Astrocyte (in vitro differentiated cells and primary cell): ENCODE measurements at regions not wholly inside any gene's neighbourhood (a gene's known extent, or its start where the extent isn't known, plus 50 kb on each side); places are given as distances from the start of the nearest gene placed in this dataset.
"Not testable (repeated sequence)": the region's sequence is repeated elsewhere in the genome, so short reads cannot be mapped to it uniquely, and the experiment has no call there.

Experiments
- DNase-seq: peaks from one replicate; pipeline ENCODE4 v3.0.0-alpha.2; 2010; ENCODE audit warnings: low read depth
- FAIRE-seq: peaks from 2 replicates; lab custom pipeline; 2011; peaks lifted over from hg19 to GRCh38; lab: Jason Lieb, UNC
- H2AFZ ChIP-seq: 2 replicates; pipeline ENCODE4 v1.6.0; 2012; ENCODE audit warnings: low read depth, low read length, inconsistent platforms
- H3K27ac ChIP-seq: 2 replicates; pipeline ENCODE4 v1.5.1; 2011; ENCODE audit warnings: low read depth, low read length, inconsistent platforms
- H3K27me3 ChIP-seq: 2 replicates; pipeline ENCODE4 v1.6.0; 2011; ENCODE audit warnings: low read length, inconsistent platforms; ENCODE audit not compliant: insufficient read depth
- H3K36me3 ChIP-seq: 2 replicates; pipeline ENCODE4 v1.5.1; 2011; ENCODE audit warnings: low read length, inconsistent platforms; ENCODE audit not compliant: insufficient read depth
- H3K4me1 ChIP-seq: 2 replicates; pipeline ENCODE4 v1.5.1; 2011; ENCODE audit warnings: low read length, inconsistent platforms; ENCODE audit not compliant: insufficient read depth
- H3K4me2 ChIP-seq: 2 replicates; pipeline ENCODE4 v1.6.0; 2012; ENCODE audit warnings: low read length, inconsistent platforms
- H3K4me3 ChIP-seq: 2 replicates; pipeline ENCODE4 v1.5.1; 2011; ENCODE audit warnings: low read depth, mild to moderate bottlenecking, low read length, inconsistent platforms; ENCODE audit not compliant: insufficient read depth
- H3K79me2 ChIP-seq: 2 replicates; pipeline ENCODE4 v1.6.0; 2012; ENCODE audit warnings: mild to moderate bottlenecking, low read length, inconsistent platforms; ENCODE audit not compliant: insufficient read depth
- H3K9ac ChIP-seq: 2 replicates; pipeline ENCODE4 v1.6.0; 2012; ENCODE audit warnings: mild to moderate bottlenecking, low read length, inconsistent platforms
- H3K9me3 ChIP-seq: 2 replicates; pipeline ENCODE4 v1.5.1; 2012; ENCODE audit warnings: low read depth, mild to moderate bottlenecking, low read length, inconsistent platforms; ENCODE audit not compliant: insufficient read depth
- H4K20me1 ChIP-seq: 2 replicates; pipeline ENCODE4 v1.6.0; 2012; ENCODE audit warnings: low read length, inconsistent platforms; ENCODE audit not compliant: insufficient read depth
- H3K27ac Mint-ChIP-seq: one replicate; pipeline ENCODE4 v1.8.0; 2021; ENCODE audit warnings: mild to moderate bottlenecking, mixed read lengths; ENCODE audit not compliant: unreplicated experiment
- H3K27me3 Mint-ChIP-seq: one replicate; pipeline ENCODE4 v1.8.0; 2021; ENCODE audit warnings: low read depth, mixed read lengths; ENCODE audit not compliant: unreplicated experiment
- H3K36me3 Mint-ChIP-seq: one replicate; pipeline ENCODE4 v1.8.0; 2021; ENCODE audit warnings: low read depth, mixed read lengths; ENCODE audit not compliant: unreplicated experiment
- H3K4me1 Mint-ChIP-seq: one replicate; pipeline ENCODE4 v1.8.0; 2021; ENCODE audit warnings: low read depth, mixed read lengths; ENCODE audit not compliant: unreplicated experiment
- H3K4me3 Mint-ChIP-seq: one replicate; pipeline ENCODE4 v1.8.0; 2021; ENCODE audit warnings: mild to moderate bottlenecking, moderate library complexity, mixed read lengths; ENCODE audit not compliant: unreplicated experiment
- H3K9me3 Mint-ChIP-seq: one replicate; pipeline ENCODE4 v1.8.0; 2021; ENCODE audit warnings: mild to moderate bottlenecking, mixed read lengths; ENCODE audit not compliant: unreplicated experiment
- CTCF ChIP-seq: IDR thresholded peaks from 2 replicates; pipeline ENCODE4 v1.5.1; 2011; ENCODE audit warnings: low read depth, mild to moderate bottlenecking, inconsistent platforms, low read length, moderate library complexity; ENCODE audit not compliant: insufficient read depth
- EZH2 ChIP-seq: IDR thresholded peaks from 2 replicates; pipeline ENCODE4 v1.6.1; 2012; ENCODE audit warnings: mild to moderate bottlenecking, low read length, inconsistent platforms; ENCODE audit not compliant: insufficient read depth

- H3K9ac ChIP-seq: no peak overlapping the region
- FAIRE-seq (no peak), DNase-seq (no peak)
- H4K20me1 ChIP-seq: no peaks in the 10 kb centered on the region
- H3K4me3 ChIP-seq: no peak overlapping the region
- no peaks in the 10 kb centered on the region for H3K9me3 Mint-ChIP-seq
- no peaks in the 10 kb centered on the region for H3K79me2 ChIP-seq
- H3K4me2 ChIP-seq: no peak overlapping the region
- H3K36me3 ChIP-seq: no peaks in the 10 kb centered on the region
- H3K4me1 ChIP-seq: no peaks in the 10 kb centered on the region
- no peaks in the 10 kb centered on the region for H3K9me3 ChIP-seq
- no peak overlapping the region for H2AFZ ChIP-seq
- H3K27me3 Mint-ChIP-seq: no peaks in the 10 kb centered on the region
- H3K4me3 Mint-ChIP-seq: no peak overlapping the region
- H3K27me3 ChIP-seq: no peaks in the 10 kb centered on the region
- H3K36me3 Mint-ChIP-seq: no peaks in the 10 kb centered on the region
- no peak overlapping the region for H3K27ac ChIP-seq
- TF ChIP-seq CTCF: peak; percentile 6
- TF ChIP-seq EZH2: no peak
- H3K27ac Mint-ChIP-seq: no peak overlapping the region
- H3K4me1 Mint-ChIP-seq: no peaks in the 10 kb centered on the region
Measured at GRCh38 chr11:89625171-89625570, 84.9 kb upstream of the TRIM77 start.

- H3K36me3 ChIP-seq: no peaks in the 10 kb centered on the region
- FAIRE-seq (no peak), DNase-seq (no peak)
- H3K27me3 ChIP-seq: no peaks in the 10 kb centered on the region
- H3K4me2 ChIP-seq: no peak overlapping the region
- Mint-ChIP-seq H3K9me3 (no peaks in the 10 kb centered on the region), H3K4me1 (no peaks in the 10 kb centered on the region), H3K27ac (no peak overlapping the region), H3K27me3 (no peaks in the 10 kb centered on the region), H3K36me3 (no peaks in the 10 kb centered on the region), H3K4me3 (no peak overlapping the region)
- H4K20me1 ChIP-seq: no peaks in the 10 kb centered on the region
- H3K79me2 ChIP-seq: no peaks in the 10 kb centered on the region
- no peak overlapping the region for H2AFZ ChIP-seq
- H3K27ac ChIP-seq: no peak overlapping the region
- no peak overlapping the region for H3K9ac ChIP-seq
- H3K4me3 ChIP-seq: no peak overlapping the region
- TF ChIP-seq EZH2: no peak
- no peak for TF ChIP-seq CTCF
- H3K9me3 ChIP-seq: no peaks in the 10 kb centered on the region
- no peaks in the 10 kb centered on the region for H3K4me1 ChIP-seq
Measured at GRCh38 chr11:89626366-89626765, 83.7 kb upstream of the TRIM77 start.

- H3K9ac ChIP-seq, H3K9me3 Mint-ChIP-seq, DNase-seq, H3K4me2 ChIP-seq, H3K79me2 ChIP-seq, FAIRE-seq, H3K27ac ChIP-seq, H4K20me1 ChIP-seq, H3K4me3 Mint-ChIP-seq, H3K4me1 Mint-ChIP-seq, H3K27me3 Mint-ChIP-seq, H3K27me3 ChIP-seq, H3K36me3 ChIP-seq, H3K27ac Mint-ChIP-seq, H3K9me3 ChIP-seq, H3K36me3 Mint-ChIP-seq, H3K4me3 ChIP-seq, H3K4me1 ChIP-seq, H2AFZ ChIP-seq: not testable (repeated sequence)
Measured at GRCh38 chr11:89626881-89627280, 83.2 kb upstream of the TRIM77 start.
